Skeletal muscle satellite cell (primary cell): ENCODE measurements at regions not wholly inside any gene's neighbourhood (a gene's known extent, or its start where the extent isn't known, plus 50 kb on each side); places are given as distances from the start of the nearest gene placed in this dataset.
"Not testable (repeated sequence)": the region's sequence is repeated elsewhere in the genome, so short reads cannot be mapped to it uniquely, and the experiment has no call there.

Experiments used
- H3K27me3 ChIP-seq: 2 replicates; pipeline ENCODE4 v1.7.0; 2013; ENCODE audit warnings: low read length; ENCODE audit not compliant: control insufficient read depth, insufficient read depth
- H3K36me3 ChIP-seq: 2 replicates; pipeline ENCODE4 v1.7.0; 2013; ENCODE audit warnings: mild to moderate bottlenecking, control low read depth, low read length; ENCODE audit not compliant: insufficient read depth
- H3K4me1 ChIP-seq: 2 replicates; pipeline ENCODE4 v1.7.0; 2013; ENCODE audit warnings: low read length; ENCODE audit not compliant: control insufficient read depth, insufficient read depth
- H3K4me2 ChIP-seq: 2 replicates; pipeline ENCODE4 v1.7.0; 2013; ENCODE audit warnings: mild to moderate bottlenecking, low read length
- H3K4me3 ChIP-seq: 2 replicates; pipeline ENCODE4 v1.7.0; 2013; ENCODE audit warnings: low read length
- H3K9ac ChIP-seq: 2 replicates; pipeline ENCODE4 v1.7.0; 2013; ENCODE audit warnings: mild to moderate bottlenecking, low read depth, low read length, moderate library complexity
- H3K9me3 ChIP-seq: replicated peaks from 2 replicates; pipeline ENCODE4 v1.7.0; 2013; ENCODE audit warnings: mild to moderate bottlenecking, control low read depth, low read length

DNA sequence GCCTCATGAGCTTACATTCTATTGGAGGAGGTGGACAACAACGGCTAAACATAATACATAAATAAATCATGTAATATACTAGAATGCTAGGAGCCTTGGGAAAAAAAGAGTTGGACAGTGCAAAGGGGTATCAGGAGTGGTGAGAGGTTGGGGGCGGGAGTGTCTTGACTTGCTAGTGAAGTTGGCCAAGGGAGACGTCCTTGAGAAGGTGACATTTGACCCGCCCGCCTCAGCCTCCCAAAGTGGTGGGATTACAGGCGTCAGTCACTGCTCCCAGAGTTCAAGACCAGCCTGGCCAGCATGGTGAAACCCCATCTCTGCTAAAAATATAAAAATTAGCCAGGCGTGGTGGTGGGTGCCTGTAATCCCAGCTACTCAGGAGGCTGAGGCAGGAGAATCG lies 172.2 kb upstream of the WSCD1 start:
- peaks cover 17% of the 10 kb centered on the region for H3K27me3 ChIP-seq
- not testable (repeated sequence) for H3K9me3 ChIP-seq, H3K4me2 ChIP-seq, H3K4me3 ChIP-seq, H3K9ac ChIP-seq, H3K36me3 ChIP-seq, H3K4me1 ChIP-seq

DNA sequence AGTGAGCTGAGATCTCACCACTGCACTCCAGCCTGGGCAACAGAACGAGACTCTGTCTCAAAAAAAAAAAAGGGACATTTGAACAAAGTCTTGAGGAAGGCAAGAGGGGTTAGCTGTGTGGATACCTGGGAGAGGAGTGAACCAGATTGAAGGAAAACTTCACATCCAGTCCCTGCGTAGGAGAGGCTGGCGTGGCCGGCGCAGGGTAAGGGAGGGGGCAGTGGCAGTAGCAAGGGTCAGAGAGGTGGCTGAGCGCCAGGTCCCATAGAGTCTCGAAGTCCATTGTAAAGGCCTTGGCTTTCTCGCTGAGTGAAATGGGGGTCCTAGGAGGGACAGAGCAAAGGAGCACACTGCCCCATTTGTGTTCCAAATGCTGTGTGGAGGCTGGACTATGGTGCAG lies 171.8 kb upstream of the WSCD1 start:
- H3K4me2 ChIP-seq, result no peak overlapping the region
- H3K9ac ChIP-seq, result no peak overlapping the region
- no peak overlapping the region for H3K4me3 ChIP-seq
- H3K4me1 ChIP-seq, result no peaks in the 10 kb centered on the region
- H3K27me3 ChIP-seq, result peaks cover 13% of the 10 kb centered on the region
- no peaks in the 10 kb centered on the region for H3K36me3 ChIP-seq
- peaks cover 1% of the 10 kb centered on the region for H3K9me3 ChIP-seq

- no peak overlapping the region for H3K9ac ChIP-seq
- peaks cover 5% of the 10 kb centered on the region for H3K9me3 ChIP-seq
- no peaks in the 10 kb centered on the region for H3K4me1 ChIP-seq
- H3K4me2 ChIP-seq, result no peak overlapping the region
- H3K4me3 ChIP-seq, result no peak overlapping the region
- no peaks in the 10 kb centered on the region for H3K36me3 ChIP-seq
- H3K27me3 ChIP-seq, result peaks cover 5% of the 10 kb centered on the region
Observed at GRCh38 chr17:5899496-5900195, 170.5 kb upstream of the WSCD1 start.

GRCh38 chr17:5901731-5902130 lies 168.4 kb upstream of the WSCD1 start:
- H3K4me3 ChIP-seq, result no peak overlapping the region
- no peak overlapping the region for H3K4me2 ChIP-seq
- H3K9ac ChIP-seq, result no peak overlapping the region
- peaks cover 5% of the 10 kb centered on the region for H3K27me3 ChIP-seq
- peaks cover 5% of the 10 kb centered on the region for H3K9me3 ChIP-seq
- H3K36me3 ChIP-seq, result no peaks in the 10 kb centered on the region
- no peaks in the 10 kb centered on the region for H3K4me1 ChIP-seq

DNA sequence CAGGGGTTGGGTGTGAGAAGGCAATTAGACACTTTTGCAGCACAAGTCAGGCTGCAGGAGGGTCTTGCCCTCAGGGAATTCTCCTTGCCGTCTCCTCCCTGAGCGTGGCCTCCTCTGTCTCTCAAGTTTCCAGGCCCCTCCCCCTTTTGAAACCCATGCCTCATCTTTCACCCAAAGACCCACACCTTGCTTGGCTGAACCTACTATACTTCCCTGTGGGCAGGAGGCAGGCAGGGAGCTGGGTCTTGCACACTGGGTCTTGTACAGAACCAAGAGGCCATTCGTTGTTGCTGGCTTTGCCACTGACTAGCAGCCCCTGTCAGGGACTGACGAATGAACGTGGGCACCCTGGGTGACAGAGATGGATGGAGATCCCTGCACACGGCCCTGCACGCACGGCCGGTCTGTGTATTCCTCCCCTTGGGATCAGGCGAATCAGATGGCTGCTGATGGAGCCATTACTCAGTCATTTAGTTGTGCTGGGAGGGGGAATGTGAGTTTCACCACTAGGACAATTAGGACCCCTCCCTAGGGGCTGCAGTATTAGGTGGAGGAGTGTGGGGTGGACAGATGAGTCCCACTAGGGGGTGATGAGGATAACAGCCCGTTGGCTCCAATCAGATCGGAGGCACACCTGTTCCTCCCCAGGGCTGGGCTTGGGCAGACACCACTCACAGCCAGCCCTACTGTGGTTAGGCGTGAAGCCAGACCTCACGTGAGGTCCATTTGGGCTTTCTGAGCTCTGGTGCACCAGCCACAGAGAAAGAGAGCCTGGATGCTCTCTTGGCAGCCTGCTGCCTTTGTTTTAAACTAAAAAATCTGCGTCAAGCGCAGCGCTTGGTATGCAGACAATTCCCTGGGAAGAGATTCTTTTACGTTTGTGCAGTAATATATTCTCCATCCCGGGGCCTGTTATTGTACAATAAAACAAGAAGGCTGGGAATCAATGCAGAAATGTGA lies 167.7 kb upstream of the WSCD1 start:
- H3K4me2 ChIP-seq, result no peak overlapping the region
- peaks cover 5% of the 10 kb centered on the region for H3K27me3 ChIP-seq
- no peaks in the 10 kb centered on the region for H3K36me3 ChIP-seq
- H3K9me3 ChIP-seq, result peaks cover 5% of the 10 kb centered on the region
- no peak overlapping the region for H3K9ac ChIP-seq
- no peak overlapping the region for H3K4me3 ChIP-seq
- no peaks in the 10 kb centered on the region for H3K4me1 ChIP-seq

- H3K27me3 ChIP-seq, result peaks cover 3% of the 10 kb centered on the region
- no peak overlapping the region for H3K4me3 ChIP-seq
- H3K9ac ChIP-seq, result no peak overlapping the region
- no peaks in the 10 kb centered on the region for H3K4me1 ChIP-seq
- H3K9me3 ChIP-seq, result no peaks in the 10 kb centered on the region
- no peaks in the 10 kb centered on the region for H3K36me3 ChIP-seq
- no peak overlapping the region for H3K4me2 ChIP-seq
Observed at GRCh38 chr17:5911919-5912318, 158.3 kb upstream of the WSCD1 start.

DNA sequence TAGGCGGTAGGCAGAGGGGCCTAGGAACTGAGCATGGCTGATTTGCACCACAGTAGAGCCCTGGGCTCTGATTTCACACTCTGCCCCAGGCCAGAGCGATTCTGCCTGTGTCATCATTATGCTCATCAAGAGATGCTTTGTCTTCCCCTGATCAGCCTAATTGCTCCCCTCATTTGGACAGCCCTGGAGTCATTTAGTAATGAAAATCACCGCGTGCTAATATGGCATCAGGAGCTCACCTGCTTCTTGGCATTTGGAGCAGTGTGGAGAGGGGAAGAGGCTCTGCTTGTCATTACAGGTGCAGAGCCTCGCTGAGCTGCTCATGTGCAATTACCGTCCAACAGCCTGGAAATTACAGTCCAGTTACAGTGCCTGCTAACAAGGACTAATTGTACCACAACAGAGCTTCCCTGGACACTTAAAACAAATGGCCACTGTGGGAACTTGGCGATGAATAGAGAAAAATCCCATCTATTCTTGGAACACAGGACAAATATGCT lies 157.1 kb upstream of the WSCD1 start:
- Histone ChIP-seq H3K4me2 (no peak overlapping the region), H3K4me1 (no peaks in the 10 kb centered on the region)

DNA sequence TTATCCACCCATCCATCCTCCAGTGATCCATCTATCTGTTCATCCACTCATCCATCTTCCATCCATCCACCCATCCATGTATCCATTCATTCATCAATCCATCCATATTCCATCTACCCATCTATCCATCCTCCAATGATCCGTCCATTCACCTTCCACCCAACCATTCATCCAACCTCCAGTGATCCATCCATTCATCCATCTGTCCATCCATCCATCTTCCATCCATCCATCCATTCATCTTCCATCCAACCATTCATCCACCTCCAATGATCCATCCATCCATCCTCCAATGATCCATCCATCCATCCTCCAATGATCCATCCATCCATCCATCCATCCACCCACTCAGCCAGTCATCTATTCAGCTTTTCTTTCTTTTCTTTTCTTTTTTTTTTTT lies 156.5 kb upstream of the WSCD1 start:
- H3K4me1 ChIP-seq, result no peaks in the 10 kb centered on the region
- no peak overlapping the region for H3K4me3 ChIP-seq
- H3K9ac ChIP-seq, result no peak overlapping the region
- no peak overlapping the region for H3K4me2 ChIP-seq
- H3K9me3 ChIP-seq, result no peaks in the 10 kb centered on the region
- no peaks in the 10 kb centered on the region for H3K36me3 ChIP-seq
- peaks cover 8% of the 10 kb centered on the region for H3K27me3 ChIP-seq

More for the DNA sequence above, 157.1 kb upstream of the WSCD1 start:
- H3K36me3 ChIP-seq, result no peaks in the 10 kb centered on the region
- H3K9ac ChIP-seq, result no peak overlapping the region
- peaks cover 8% of the 10 kb centered on the region for H3K27me3 ChIP-seq
- no peaks in the 10 kb centered on the region for H3K9me3 ChIP-seq
- H3K4me3 ChIP-seq, result no peak overlapping the region

- no peaks in the 10 kb centered on the region for H3K36me3 ChIP-seq
- no peak overlapping the region for H3K9ac ChIP-seq
- H3K4me1 ChIP-seq, result no peaks in the 10 kb centered on the region
- no peak overlapping the region for H3K4me3 ChIP-seq
- no peak overlapping the region for H3K4me2 ChIP-seq
- H3K27me3 ChIP-seq, result peaks cover 12% of the 10 kb centered on the region
- H3K9me3 ChIP-seq, result no peaks in the 10 kb centered on the region
Observed at GRCh38 chr17:5915337-5915736, 154.8 kb upstream of the WSCD1 start.

- Histone ChIP-seq H3K36me3 (no peaks in the 10 kb centered on the region), H3K9ac (no peak overlapping the region), H3K4me1 (no peaks in the 10 kb centered on the region), H3K4me3 (no peak overlapping the region), H3K9me3 (no peaks in the 10 kb centered on the region), H3K4me2 (no peak overlapping the region), H3K27me3 (peaks cover 11% of the 10 kb centered on the region)
Observed at GRCh38 chr17:5919089-5919488, 151.1 kb upstream of the WSCD1 start.

DNA sequence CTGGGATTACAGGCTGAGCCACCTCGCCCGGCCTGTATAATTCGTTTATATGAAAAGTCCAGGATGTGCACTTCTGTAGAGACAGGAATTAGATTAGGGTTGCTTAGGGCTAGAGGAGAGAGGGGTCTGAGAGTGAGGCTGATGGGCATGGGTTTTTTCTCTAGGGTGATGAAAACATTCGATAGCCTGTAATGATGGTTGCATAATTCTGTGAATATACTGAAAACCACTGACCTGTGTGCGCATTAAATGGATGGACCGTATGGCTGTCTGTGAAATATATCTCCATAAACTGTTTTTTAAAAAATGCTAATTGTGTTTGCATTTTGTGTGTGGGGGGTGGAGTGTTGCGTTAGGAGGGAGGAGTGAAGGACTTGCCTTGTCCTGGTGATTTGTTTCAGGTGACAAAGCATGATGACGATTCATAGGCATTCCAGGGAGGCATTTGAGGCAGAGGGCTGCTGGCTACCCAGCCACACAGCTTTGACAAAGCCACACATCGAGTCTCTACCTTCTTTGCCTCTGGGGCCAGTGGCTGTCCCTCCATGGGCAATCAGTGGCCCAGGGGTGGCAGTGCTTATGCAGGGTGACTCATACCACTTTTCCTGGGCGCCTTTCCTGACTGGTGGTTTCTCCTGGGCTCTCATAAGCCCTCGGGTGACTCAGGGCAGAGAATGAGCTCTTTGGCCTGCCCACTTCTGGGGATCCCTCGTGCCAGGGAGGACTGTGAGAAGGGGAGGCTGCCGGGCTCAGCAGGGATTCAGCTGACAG lies 148.5 kb upstream of the WSCD1 start:
- no peaks in the 10 kb centered on the region for H3K9me3 ChIP-seq
- H3K27me3 ChIP-seq, result peaks cover 22% of the 10 kb centered on the region
- H3K4me2 ChIP-seq, result no peak overlapping the region
- no peaks in the 10 kb centered on the region for H3K4me1 ChIP-seq
- no peak overlapping the region for H3K9ac ChIP-seq
- H3K4me3 ChIP-seq, result no peak overlapping the region
- H3K36me3 ChIP-seq, result no peaks in the 10 kb centered on the region
